Keratinocyte (primary cell): ENCODE measurements at regions not wholly inside any gene's neighbourhood (a gene's known extent, or its start where the extent isn't known, plus 50 kb on each side); places are given as distances from the start of the nearest gene placed in this dataset.

Source experiments
- CTCF ChIP-seq, 3 experiments: IDR thresholded peaks in 1 of 3; conservative IDR thresholded peaks in 1 of 3; optimal IDR thresholded peaks in 1 of 3; 2 replicates in 2 of 3; 3 replicates in 1 of 3; pipeline versions ENCODE3 to v1.5.1; 2011; ENCODE audit warnings: low read length in 3 of 3, mild to moderate bottlenecking in 3 of 3, moderate library complexity in 2 of 3, control low read depth in 1 of 3, inconsistent platforms in 1 of 3; ENCODE audit not compliant: insufficient read depth in 2 of 3; ENCODE audit errors: extremely low read depth in 1 of 3
- EZH2 ChIP-seq: IDR thresholded peaks from one replicate; pipeline ENCODE4 v1.6.1; 2012; ENCODE audit warnings: inconsistent platforms, mild to moderate bottlenecking, low read length, moderate library complexity

DNA sequence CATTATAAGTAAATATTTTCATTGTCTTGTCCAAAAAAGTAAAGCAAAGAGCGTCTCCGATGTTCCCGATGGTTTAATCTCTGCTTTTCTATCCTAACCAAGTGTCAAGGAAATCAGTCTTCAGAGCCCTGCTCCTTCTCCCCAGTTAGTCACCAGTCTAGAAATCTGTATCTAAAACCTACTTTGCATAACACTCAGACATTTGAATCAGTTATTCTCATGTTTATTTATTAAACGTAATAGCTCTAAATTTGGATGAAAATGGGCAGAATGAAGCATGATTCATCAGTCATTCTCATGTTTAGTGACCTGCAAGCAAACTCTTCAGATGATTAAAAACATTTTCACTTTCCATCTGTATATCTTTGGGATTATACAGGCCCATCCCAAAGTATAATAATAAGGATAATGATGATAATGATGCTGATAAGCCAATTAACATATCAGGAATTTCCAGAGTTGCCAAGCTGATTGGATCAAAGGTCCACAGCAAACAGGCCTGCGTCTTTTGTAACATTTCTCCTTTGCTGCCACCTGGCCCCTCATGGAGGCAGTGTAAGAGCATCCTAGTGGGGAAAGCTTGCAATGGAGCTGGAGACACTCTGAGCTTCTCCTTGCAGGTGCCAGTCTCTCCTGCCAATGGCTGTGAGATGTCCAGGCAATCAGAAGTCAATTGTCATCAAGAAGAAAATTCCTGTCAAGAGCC, 273.9 kb downstream of the IGSF11 start:
- no peak for TF ChIP-seq CTCF (optimal IDR thresholded peaks at IDR 0.05 in 1 of 3, IDR thresholded peaks at IDR 0.05 in 1 of 3, conservative IDR thresholded peaks at IDR 0.05 in 1 of 3; ENCODE audit: extremely low read depth in 1 of 3, insufficient read depth in 2 of 3, low read length in 3 of 3)
- TF ChIP-seq EZH2, result no peak
